Right lobe of liver (tissue), 6 donors: ENCODE measurements at regions not wholly inside any gene's neighbourhood (a gene's known extent, or its start where the extent isn't known, plus 50 kb on each side); places are given as distances from the start of the nearest gene placed in this dataset.

Experiments
- ATAC-seq, 4 donors: fragments of 200-7000 bp; cut with Tn5 transposase; one replicate each; pipeline ENCODE4 v1.9.1; 2020; ENCODE audit warnings: mild to moderate bottlenecking in 4 of 4, moderate library complexity in 4 of 4
- DNase-seq, 3 donors: peaks; one replicate each; pipeline ENCODE4 v3.0.0-alpha.2; 2020
- H3K27ac ChIP-seq, 3 donors: fragments of 200-600 bp; one replicate each; pipeline ENCODE4 v1.8.0; 2022
- H3K27me3 ChIP-seq, 2 donors: fragments of 200-600 bp; one replicate each; pipeline ENCODE4 v1.8.0; 2022
- H3K36me3 ChIP-seq, 4 donors: fragments of 200-600 bp; sonication (generic) in 1 of 4; one replicate each; pipeline versions ENCODE4 v1.5.1 to v1.8.0; 2017 to 2022; ENCODE audit warnings: control low read depth in 1 of 4
- H3K4me1 ChIP-seq, 4 donors: fragments of 200-600 bp; sonication (generic) in 1 of 4; one replicate each; pipeline versions ENCODE4 v1.5.1 to v1.8.0; 2017 to 2022; ENCODE audit warnings: control low read depth in 1 of 4
- H3K4me3 ChIP-seq, 3 donors: fragments of 200-600 bp; one replicate each; pipeline ENCODE4 v1.8.0; 2022
- H3K9me3 ChIP-seq, 4 donors: fragments of 200-600 bp; sonication (generic) in 1 of 4; one replicate each; pipeline versions ENCODE4 v1.5.1 to v1.8.0; 2017 to 2022; ENCODE audit warnings: control low read depth in 1 of 4
- CTCF ChIP-seq, 4 donors: fragments of 200-600 bp in 3 of 4; fragments of 450-650 bp in 1 of 4; IDR thresholded peaks; one replicate each; pipeline versions ENCODE4 v1.5.1 to v1.8.0; 2016 to 2022; ENCODE audit warnings: antibody characterized with exemption in 4 of 4, mild to moderate bottlenecking in 2 of 4
- POLR2A ChIP-seq: fragments of 450-650 bp; IDR thresholded peaks from one replicate; pipeline ENCODE4 v1.6.1; 2017; ENCODE audit warnings: antibody characterized with exemption, mild to moderate bottlenecking
- WGBS: methylation state at CpG from one replicate; pipeline ENCODE4 v1.1.6; 2018; ENCODE audit warnings: low coverage, low lambda C conversion rate; ENCODE audit not compliant: insufficient coverage; ENCODE audit errors: missing lambda C conversion rate; 5-methylcytosine and 5-hydroxymethylcytosine counted together
- intact Hi-C, 2 donors: fragments of 100-400 bp; cut with DNase I; formaldehyde crosslinking; loops; one replicate each; pipeline versions ENCODE4 v1.11.2 to v1.14.1; 2022
- donor health status: DM: no; HTN: yes; CAD: no.
- donor health status: DM: no; HTN: no; CAD: no.
- donor health status: DM: no; HTN: no; CAD: no.
- donor health status: DM: no; HTN: yes; CAD: no.
- donor health status: DM: no; HTN: yes; CAD: no.

- Histone ChIP-seq H3K9me3 (no peaks in the 10 kb centered on the region), H3K4me1 (no peaks in the 10 kb centered on the region), H3K4me3 (no peak overlapping the region), H3K36me3 (no peaks in the 10 kb centered on the region), H3K27me3 (no peaks in the 10 kb centered on the region), H3K27ac (no peak overlapping the region)
- intact Hi-C loops: no loop called here
- TF ChIP-seq POLR2A (no peak), CTCF (IDR thresholded peaks at IDR 0.05) (no peak)
- DNase-seq (no peak), ATAC-seq (no peak)
Observed at GRCh38 chr16:64452446-64452845, 669.4 kb downstream of the CDH11 start.

- TF ChIP-seq POLR2A (no peak), CTCF (IDR thresholded peaks at IDR 0.05) (no peak)
- no peaks in the 10 kb centered on the region for H3K9me3 ChIP-seq
- DNase-seq (no peak), ATAC-seq (no peak)
- intact Hi-C loops: no loop called here
- H3K36me3 ChIP-seq: no peaks in the 10 kb centered on the region
- no peak overlapping the region for H3K27ac ChIP-seq
- H3K27me3 ChIP-seq: no peaks in the 10 kb centered on the region
- H3K4me1 ChIP-seq: no peaks in the 10 kb centered on the region
- 64% methylated on average over 4 of the region's 4 CpGs for WGBS
- no peak overlapping the region for H3K4me3 ChIP-seq
Observed at GRCh38 chr16:64450177-64450576, 671.7 kb downstream of the CDH11 start.

GRCh38 chr16:64449506-64449905 lies 672.4 kb downstream of the CDH11 start:
- Histone ChIP-seq H3K9me3 (no peaks in the 10 kb centered on the region), H3K27me3 (no peaks in the 10 kb centered on the region), H3K4me3 (no peak overlapping the region), H3K36me3 (no peaks in the 10 kb centered on the region), H3K4me1 (no peaks in the 10 kb centered on the region), H3K27ac (no peak overlapping the region)
- ATAC-seq (no peak), DNase-seq (no peak)
- no peak for TF ChIP-seq CTCF (IDR thresholded peaks at IDR 0.05)
- TF ChIP-seq POLR2A: no peak
- intact Hi-C loops: no loop called here

- no peaks in the 10 kb centered on the region for H3K27me3 ChIP-seq
- 17% methylated on average over 3 of the region's 3 CpGs for WGBS
- no peak overlapping the region for H3K27ac ChIP-seq
- DNase-seq (no peak), ATAC-seq (no peak)
- H3K9me3 ChIP-seq: no peaks in the 10 kb centered on the region
- intact Hi-C loops: no loop called here
- no peaks in the 10 kb centered on the region for H3K4me1 ChIP-seq
- no peaks in the 10 kb centered on the region for H3K36me3 ChIP-seq
- no peak overlapping the region for H3K4me3 ChIP-seq
- TF ChIP-seq CTCF (IDR thresholded peaks at IDR 0.05) (no peak), POLR2A (no peak)
Observed at GRCh38 chr16:64445649-64446048, 676.2 kb downstream of the CDH11 start.

- 34% methylated on average over 4 of the region's 4 CpGs for WGBS
- intact Hi-C loops: no loop called here
- no peaks in the 10 kb centered on the region for H3K9me3 ChIP-seq
- no peaks in the 10 kb centered on the region for H3K36me3 ChIP-seq
- H3K4me3 ChIP-seq: no peak overlapping the region
- H3K27me3 ChIP-seq: no peaks in the 10 kb centered on the region
- no peaks in the 10 kb centered on the region for H3K4me1 ChIP-seq
- TF ChIP-seq POLR2A (no peak), CTCF (IDR thresholded peaks at IDR 0.05) (no peak)
- ATAC-seq (no peak), DNase-seq (no peak)
- no peak overlapping the region for H3K27ac ChIP-seq
Observed at GRCh38 chr16:64445245-64445644, 676.6 kb downstream of the CDH11 start.
